ENCODE measurements at regions not wholly inside any gene's neighbourhood (a gene's known extent, or its start where the extent isn't known, plus 50 kb on each side); places are given as distances from the start of the nearest gene placed in this dataset.
"Not testable (repeated sequence)": the region's sequence is repeated elsewhere in the genome, so short reads cannot be mapped to it uniquely, and the experiment has no call there.

DNA sequence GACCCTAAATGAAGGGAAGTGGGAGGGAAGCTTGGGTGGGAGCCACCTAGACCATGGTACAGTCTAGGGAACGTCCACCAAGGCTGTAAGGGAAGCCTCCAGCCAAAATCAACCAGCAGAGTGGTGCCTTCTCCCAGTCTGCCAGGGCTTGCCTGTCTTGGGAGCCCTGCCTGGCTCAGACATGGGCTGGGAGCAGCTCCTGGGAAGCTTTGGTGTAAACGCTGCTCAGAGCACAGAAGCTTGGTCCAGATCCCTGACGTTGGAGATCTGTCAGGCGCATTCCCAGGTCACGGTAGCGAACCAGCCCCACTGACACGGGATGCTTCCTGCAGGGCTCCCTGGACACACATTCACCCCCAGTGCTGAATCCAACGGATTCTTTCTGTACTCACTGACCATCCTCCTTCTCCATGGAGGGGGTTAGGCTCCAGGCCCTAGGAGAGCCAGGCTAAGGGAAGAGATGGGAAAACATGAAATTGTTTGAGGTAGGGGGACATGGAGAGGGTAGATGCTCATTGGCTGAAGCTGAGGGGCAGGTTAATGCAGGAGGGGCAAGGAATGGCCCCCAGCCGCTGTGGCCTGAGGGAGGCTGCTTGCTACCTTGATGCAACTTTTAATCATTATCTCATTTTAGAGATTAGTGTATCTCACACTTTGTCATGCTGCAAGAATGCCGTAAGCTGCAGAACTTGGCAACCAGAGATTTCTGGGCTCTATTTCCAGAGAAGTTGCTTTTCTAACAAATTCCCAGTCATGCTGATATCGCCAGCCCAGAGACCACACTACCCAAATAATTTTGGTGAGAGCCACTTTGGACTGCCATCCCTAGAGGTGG is 195.8 kb downstream of the UQCRFS1 start:
- intact Hi-C loops (cut with DNase I): no loop called here
- no peak for DNase-seq

DNA sequence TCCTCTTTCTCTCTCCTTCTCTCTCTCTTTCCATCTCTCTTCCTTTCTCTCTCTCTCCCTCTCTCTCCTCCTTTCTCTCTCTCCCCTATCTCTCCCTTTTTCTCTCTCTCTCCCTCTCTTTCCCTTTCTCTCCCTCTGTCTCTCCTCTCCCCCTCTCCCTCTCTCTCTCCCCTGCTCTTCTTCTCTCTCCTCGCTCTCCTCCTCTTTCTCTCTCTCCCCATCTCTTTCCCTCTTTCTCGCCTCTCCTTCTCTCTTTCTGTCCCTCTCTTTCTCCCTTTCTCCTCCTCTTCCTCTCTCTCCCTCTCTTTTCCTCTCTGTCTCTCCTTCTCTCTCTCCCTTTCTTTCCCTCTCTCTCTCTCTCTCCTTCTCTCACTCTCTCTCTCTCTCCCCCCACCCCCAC is 196.6 kb downstream of the UQCRFS1 start:
- intact Hi-C loops (cut with DNase I): no loop called here
- no peak for DNase-seq

DNA sequence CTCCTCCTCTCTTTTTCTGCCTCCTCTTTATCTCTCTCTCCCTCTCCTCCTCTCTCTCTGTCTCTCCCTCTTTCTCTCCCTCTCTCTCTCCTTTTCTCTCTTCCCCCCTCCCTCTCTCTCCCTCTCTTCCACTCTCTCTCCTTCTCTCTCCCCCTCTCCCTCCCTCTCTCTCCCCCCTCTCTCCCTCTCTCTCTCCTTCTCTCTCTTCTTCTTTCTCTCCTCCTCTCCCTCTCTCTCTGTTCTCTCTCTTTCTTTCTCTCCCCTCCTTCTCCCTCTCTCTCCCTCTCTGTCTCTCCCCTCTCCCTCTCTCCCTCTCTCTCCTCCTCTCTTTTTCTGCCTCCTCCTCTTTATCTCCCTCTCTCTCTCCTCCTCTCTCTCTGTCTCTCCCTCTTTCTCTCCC is 197.4 kb downstream of the UQCRFS1 start:
- intact Hi-C loops (cut with DNase I): no loop called here

DNA sequence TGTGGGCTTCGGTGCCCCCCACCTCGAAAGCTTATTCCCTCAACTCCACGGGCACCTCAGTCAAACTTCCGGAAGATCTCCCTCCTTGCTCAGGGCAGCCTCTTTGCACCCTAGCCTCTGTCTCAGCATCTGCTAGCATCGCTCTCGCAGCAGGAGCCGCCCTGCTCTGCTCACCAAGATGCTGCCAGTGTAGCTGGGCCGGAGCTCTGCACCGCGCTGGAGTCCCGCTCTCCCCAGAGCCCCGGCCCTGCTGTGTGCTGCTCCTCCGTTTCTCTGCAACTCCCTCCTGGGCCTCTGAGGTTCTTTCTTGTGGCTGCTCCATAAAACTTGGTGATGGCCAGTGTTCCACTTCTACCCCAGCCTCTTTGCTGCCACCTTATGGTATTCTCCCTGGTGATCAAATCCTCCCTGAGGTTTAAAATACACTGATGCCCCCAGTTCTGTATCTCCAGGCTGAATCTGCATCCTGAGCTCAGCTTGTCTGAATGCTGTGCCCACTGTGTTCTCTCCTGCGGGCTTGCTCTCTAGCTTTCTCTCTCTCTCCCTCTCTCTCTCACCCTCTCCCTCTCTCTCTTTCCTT is 198.0 kb downstream of the UQCRFS1 start:
- intact Hi-C loops (cut with DNase I): no loop called here
- DNase-seq: no peak

More for the DNA sequence above, 197.4 kb downstream of the UQCRFS1 start:
- DNase-seq: no peak

GRCh38 chr19:29013988-29014387 is 199.0 kb downstream of the UQCRFS1 start:
- intact Hi-C loops (cut with DNase I): no loop called here
- no peak for DNase-seq

DNA sequence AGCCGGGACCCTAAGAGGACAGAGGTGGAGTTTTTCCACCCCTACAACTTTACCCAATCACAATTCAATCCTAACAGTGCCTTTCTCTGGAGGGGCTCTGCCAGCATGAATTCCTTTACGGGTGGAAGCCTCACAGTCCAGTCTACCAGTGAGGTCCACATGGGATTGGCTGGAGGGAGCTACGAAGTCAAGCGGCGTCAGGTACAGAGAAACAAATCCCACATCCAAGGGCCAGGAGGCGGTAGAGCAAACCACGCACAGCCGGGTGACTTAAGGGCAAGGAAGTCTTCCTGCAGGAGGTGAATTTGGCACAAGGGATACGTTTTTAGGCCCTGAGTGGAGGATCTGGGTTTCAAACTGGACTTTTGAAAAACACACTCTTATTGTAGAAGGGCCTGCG is 199.6 kb downstream of the UQCRFS1 start:
- DNase-seq: peak in 1 of 10 donors; percentile 53
- intact Hi-C loops (cut with DNase I): no loop called here

DNA sequence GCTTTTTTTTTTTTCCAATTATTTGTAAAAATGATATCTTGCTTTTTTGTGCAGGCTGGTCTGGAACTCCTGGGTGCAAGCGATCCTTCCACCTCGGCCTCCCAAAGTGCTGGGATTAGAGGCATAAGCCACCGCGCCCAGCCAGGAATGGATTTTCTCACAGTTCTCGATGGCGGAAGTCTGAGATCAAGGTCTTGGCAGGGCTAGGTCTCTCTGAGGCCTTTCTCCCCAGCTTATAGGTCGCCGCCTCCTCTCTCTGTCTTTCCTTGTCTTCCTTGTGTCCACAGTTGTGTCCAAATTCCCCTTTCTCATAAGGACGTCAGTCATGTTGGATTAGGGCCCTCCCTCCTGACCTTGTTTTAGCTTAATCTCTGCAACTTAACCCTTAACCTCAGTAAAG is 200.5 kb downstream of the UQCRFS1 start:
- intact Hi-C loops (cut with DNase I): no loop called here

GRCh38 chr19:29010276-29010675 is 202.7 kb downstream of the UQCRFS1 start:
- no peak for DNase-seq
- intact Hi-C loops (cut with DNase I): no loop called here

More for the DNA sequence above, 200.5 kb downstream of the UQCRFS1 start:
- no peak for DNase-seq

DNA sequence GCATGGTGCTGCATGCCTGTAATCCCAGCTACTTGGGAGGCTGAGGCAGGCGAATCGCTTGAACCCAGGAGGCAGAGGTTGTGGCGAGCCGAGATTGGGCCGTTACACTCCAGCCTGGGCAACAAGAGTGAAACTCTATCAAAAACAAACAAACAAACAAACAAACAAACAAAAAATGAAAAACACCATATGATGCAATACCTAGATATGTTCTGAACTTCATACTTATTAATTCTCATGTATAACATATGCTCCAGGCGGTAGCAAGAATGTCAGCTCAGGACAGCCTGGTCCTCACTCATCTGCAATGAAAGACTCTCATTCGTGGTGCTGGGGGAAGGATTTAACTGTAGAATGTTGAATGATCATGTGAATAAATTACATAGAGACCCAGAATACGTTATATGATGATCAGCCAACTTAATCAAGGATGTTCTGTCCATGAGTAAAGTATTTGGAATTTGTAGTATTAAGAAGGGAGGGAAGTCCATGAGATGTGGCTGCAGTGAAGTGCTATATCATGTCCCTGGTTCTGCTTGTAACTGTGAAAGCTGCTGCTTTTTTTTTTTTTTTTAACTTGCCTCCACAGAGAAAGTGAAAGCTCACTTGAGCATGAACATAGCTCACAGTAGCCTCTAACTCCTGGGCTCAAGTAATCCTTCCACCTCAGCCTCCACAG is 206.8 kb downstream of the UQCRFS1 start:
- DNase-seq: no peak
- intact Hi-C loops (cut with DNase I): no loop called here

DNA sequence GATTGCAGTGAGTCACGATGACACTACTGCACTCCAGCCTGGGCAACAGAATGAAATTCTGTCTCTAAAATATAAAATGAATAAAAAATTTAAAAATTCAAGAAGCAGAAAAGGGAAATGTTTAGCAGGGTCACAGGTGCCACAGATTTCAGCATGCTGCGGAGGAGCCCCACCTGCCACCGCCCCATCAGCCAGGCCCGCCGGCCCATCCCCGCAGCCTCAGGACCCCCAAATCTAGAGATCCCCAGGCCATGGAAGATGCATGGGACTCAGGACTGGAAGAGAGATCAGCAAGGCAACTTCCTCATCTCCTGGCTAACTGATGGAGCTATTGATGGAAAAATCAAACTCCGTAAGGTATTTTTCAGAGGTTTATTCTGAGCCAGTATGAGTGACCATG is 208.2 kb downstream of the UQCRFS1 start:
- DNase-seq: peak in 1 of 10 donors; percentile 44
- intact Hi-C loops (cut with DNase I): no loop called here

DNA sequence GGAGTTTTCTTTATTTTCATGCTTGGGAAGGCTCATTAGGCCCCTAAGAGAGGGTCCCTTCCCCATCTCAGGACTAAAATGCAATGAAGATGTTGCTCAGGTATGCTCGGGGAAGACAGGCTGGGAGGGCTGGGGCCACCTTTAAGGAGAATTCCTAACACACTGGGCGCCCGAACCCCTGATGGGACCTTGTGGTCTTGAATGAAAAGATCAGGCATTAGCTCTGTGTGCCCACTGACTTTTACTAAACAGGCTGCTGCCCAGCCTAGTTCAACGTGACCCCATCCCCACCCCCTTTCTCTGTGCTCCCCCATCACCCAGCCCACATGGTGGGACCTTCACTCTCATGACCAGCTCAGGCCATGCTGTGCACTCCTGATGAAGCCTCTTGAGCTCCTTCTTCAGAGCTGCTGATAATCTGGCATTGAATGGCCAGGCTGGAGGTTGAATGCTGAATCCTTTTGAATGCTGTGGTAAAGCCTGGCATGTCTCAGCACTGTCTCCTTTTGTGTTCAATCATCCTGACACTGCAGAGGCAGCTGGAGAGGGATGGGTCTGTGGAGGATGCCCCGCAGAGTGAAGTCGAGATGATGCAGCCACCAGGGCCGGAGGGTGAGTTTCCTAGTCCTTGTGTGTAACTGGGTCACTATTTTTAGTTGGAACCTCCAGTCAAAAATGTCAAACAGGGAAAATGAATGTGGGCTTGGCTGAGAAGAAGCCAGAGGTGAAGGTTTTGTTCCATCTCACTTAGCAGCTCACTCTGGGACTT is 209.1 kb downstream of the UQCRFS1 start:
- DNase-seq: peak in 1 of 10 donors; percentile 65
- intact Hi-C loops (cut with DNase I): no loop called here

DNA sequence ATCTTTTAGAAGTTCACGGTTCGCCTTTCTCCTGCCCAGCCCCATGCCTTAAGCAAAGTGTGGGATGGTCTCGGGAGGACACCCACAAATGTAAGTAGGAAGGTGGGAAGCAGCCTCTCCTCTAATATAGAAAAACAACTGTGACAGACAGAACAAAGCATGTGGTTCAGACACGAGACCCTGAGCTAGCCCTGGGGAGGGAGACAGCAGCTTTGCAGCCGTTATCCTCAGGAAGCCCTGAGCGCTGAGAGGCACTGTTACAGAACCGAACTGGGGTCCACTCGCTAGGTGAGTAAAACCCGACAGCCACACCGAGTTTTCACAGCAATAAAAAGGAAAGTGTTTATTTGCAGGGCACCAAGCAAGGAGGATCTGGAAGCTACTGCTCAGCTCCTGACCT is 210.6 kb downstream of the UQCRFS1 start:
- no peak for DNase-seq
- intact Hi-C loops (cut with DNase I): no loop called here

- intact Hi-C loops (cut with DNase I): no loop called here
- DNase-seq: peak in 1 of 10 donors; percentile 17
Observed at GRCh38 chr19:29001597-29002245, 211.2 kb downstream of the UQCRFS1 start.

- DNase-seq: no peak
- intact Hi-C loops (cut with DNase I): no loop called here
Observed at GRCh38 chr19:29001141-29001581, 211.8 kb downstream of the UQCRFS1 start.

- no peak for DNase-seq
- intact Hi-C loops (cut with DNase I): no loop called here
Observed at GRCh38 chr19:28999724-29000433, 213.1 kb downstream of the UQCRFS1 start.

GRCh38 chr19:28998974-28999373 is 214.0 kb downstream of the UQCRFS1 start:
- intact Hi-C loops (cut with DNase I): no loop called here
- no peak for DNase-seq

DNA sequence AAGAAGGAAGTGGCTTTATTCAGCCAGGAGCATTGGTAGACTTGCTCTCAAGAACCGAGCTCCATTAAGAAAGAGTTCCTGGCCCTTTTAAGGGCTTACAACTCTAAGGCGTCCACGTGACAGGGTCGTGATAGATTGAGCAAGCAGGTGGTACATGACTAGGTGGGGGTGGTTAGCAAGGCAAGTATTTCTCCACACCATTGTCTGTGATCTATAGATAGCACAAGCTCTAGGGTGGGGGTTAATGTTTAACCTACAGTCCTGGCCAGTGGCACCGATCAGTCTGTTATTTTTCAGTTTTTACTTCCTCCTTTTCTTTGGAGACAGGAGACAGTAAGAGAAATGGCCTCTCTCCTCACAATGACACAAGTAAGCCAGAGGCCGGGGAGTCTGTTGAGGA is 215.1 kb downstream of the UQCRFS1 start:
- DNase-seq; intact Hi-C loops (cut with DNase I): not testable (repeated sequence)

DNA sequence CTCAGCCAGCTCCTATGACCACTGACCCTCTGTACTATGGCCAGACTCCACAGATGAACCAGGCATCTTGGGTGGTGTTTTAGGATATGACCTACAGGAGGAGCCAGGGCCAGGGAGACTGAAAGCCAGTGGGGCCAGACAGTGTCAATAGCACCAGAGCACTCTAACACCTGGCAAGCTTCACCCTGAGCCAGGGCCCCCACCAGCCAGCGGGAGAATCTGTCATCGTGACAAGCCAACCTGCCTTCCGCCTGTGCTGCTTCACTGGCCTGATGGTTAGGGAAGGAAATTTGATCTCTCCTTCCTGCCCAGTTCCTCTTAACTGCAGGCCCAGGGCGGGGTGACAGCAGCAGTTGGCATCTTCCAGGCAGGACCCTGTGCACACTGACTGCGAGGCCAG is 222.4 kb downstream of the UQCRFS1 start:
- intact Hi-C loops (cut with DNase I): no loop called here
- no peak for DNase-seq

DNA sequence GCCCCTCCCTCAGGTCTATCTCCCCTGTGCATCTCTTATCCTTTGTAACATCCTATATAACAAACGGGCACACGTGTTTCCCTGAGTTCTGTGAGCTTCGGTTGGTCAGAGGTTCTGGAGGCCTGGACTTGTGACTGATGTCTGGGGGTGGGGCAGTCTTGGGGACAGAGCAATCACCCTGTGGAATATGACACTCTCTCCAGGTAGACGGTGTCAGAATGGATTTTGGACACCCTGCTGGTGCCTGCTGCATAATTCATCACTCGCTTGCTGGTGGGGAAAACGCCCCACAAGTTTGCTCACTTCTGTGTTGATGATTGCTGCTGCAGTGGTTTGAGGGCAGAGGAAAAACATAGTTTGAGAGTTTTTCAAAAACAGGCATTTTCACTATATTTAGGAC is 223.2 kb downstream of the UQCRFS1 start:
- intact Hi-C loops (cut with DNase I): no loop called here
- no peak for DNase-seq

DNA sequence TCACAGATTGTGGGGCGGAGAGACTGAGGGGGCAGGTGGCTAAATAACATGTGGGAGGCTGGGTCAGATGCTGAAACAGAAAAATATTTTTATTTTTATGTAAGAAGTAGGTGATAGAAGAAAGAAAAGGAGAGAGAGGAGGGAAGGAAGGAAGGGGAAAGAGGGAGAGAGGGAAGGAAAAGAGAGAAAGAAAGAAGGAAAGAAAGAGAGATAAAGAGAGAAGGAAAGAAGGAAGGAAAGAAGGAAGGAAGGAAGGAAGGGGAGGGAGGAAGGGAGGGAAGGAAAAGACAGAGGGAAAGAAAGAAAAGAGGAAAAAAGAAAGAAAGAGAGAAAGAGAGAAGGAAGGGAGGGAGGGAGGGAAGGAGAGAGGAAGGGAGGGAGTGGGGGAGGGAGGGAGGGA is 224.9 kb downstream of the UQCRFS1 start:
- DNase-seq: no peak
- intact Hi-C loops (cut with DNase I): no loop called here
